GM12873 (cell line): ENCODE measurements at regions not wholly inside any gene's neighbourhood (a gene's known extent, or its start where the extent isn't known, plus 50 kb on each side); places are given as distances from the start of the nearest gene placed in this dataset.

Experiments
- CTCF ChIP-seq: IDR thresholded peaks from 2 replicates; pipeline ENCODE4 v1.5.1; 2012; ENCODE audit warnings: low read depth, mild to moderate bottlenecking, moderate library complexity, low read length, control low read depth; ENCODE audit not compliant: insufficient read depth; ENCODE audit errors: missing control alignments

GRCh38 chr10:61039868-61040267 lies 95.9 kb upstream of the RHOBTB1 start:
- no peak for TF ChIP-seq CTCF

- no peak for TF ChIP-seq CTCF
Measured at GRCh38 chr10:61031341-61031740, 87.4 kb upstream of the RHOBTB1 start.

- TF ChIP-seq CTCF = no peak
Measured at GRCh38 chr10:61029411-61029810, 85.4 kb upstream of the RHOBTB1 start.

GRCh38 chr10:61028861-61029361 lies 84.9 kb upstream of the RHOBTB1 start:
- no peak for TF ChIP-seq CTCF

GRCh38 chr10:61024856-61025201 lies 80.8 kb upstream of the RHOBTB1 start:
- peak; percentile 61 for TF ChIP-seq CTCF

- no peak for TF ChIP-seq CTCF
Measured at GRCh38 chr10:61024151-61024855, 80.3 kb upstream of the RHOBTB1 start.

GRCh38 chr10:61023053-61023452 lies 79.1 kb upstream of the RHOBTB1 start:
- no peak for TF ChIP-seq CTCF
